Retinal pigment epithelial cell (primary cell): ENCODE measurements at regions not wholly inside any gene's neighbourhood (a gene's known extent, or its start where the extent isn't known, plus 50 kb on each side); places are given as distances from the start of the nearest gene placed in this dataset.

ENCODE experiments used
- DNase-seq: peaks from one replicate; pipeline ENCODE4 v3.0.0-alpha.2; 2010; ENCODE audit warnings: low read depth
- H3K4me3 ChIP-seq: 2 replicates; pipeline ENCODE4 v1.5.1; 2011; ENCODE audit warnings: mild to moderate bottlenecking, low read length, control low read depth, moderate library complexity
- CTCF ChIP-seq: conservative IDR thresholded peaks from 2 replicates; pipeline ENCODE4 v1.5.1; 2011; ENCODE audit warnings: low read depth, low read length, control low read depth, inconsistent platforms

- no peak for TF ChIP-seq CTCF
- DNase-seq: no peak
- H3K4me3 ChIP-seq: no peak overlapping the region
These were observed 1038.0 kb upstream of the PIK3C3 start for GRCh38 chr18:40917056-40917455.

GRCh38 chr18:40915724-40916123, 1039.3 kb upstream of the PIK3C3 start:
- H3K4me3 ChIP-seq: no peak overlapping the region
- DNase-seq: no peak
- no peak for TF ChIP-seq CTCF

GRCh38 chr18:40911582-40912254, 1043.3 kb upstream of the PIK3C3 start:
- TF ChIP-seq CTCF: no peak
- H3K4me3 ChIP-seq: no peak overlapping the region
- no peak for DNase-seq

- no peak for TF ChIP-seq CTCF
- no peak for DNase-seq
- no peak overlapping the region for H3K4me3 ChIP-seq
These were observed 1044.0 kb upstream of the PIK3C3 start for GRCh38 chr18:40911041-40911440.

- TF ChIP-seq CTCF: no peak
- no peak overlapping the region for H3K4me3 ChIP-seq
- no peak for DNase-seq
These were observed 1047.2 kb upstream of the PIK3C3 start for GRCh38 chr18:40907842-40908241.

GRCh38 chr18:40904295-40904694, 1050.7 kb upstream of the PIK3C3 start:
- DNase-seq: no peak
- no peak for TF ChIP-seq CTCF
- no peak overlapping the region for H3K4me3 ChIP-seq

- TF ChIP-seq CTCF: no peak
- DNase-seq: no peak
- no peak overlapping the region for H3K4me3 ChIP-seq
These were observed 1052.6 kb upstream of the PIK3C3 start for GRCh38 chr18:40902436-40902835.
